IMR-90 (cell line): ENCODE measurements at regions not wholly inside any gene's neighbourhood (a gene's known extent, or its start where the extent isn't known, plus 50 kb on each side); places are given as distances from the start of the nearest gene placed in this dataset.

Experiments used
- ATAC-seq: fragments of 200-7000 bp; cut with Tn5 transposase; 2 replicates; pipeline ENCODE4 v1.9.1; 2020; ENCODE audit warnings: low read depth, mild to moderate bottlenecking, moderate library complexity
- BruUV-seq: library from RNA; stranded (reverse); fragments of 400-500 nt; replicated peaks from 2 replicates; lab custom pipeline; 2021; lab: Mats Ljungman, UMichigan
- CTCF ChIA-PET: fragments of 300-600 bp; formaldehyde crosslinking; extraction: SDS; loops from one replicate; lab custom pipeline; 2021; ENCODE audit warnings: antibody characterized with exemption; lab: Yijun Ruan, JAX
- POLR2A ChIA-PET: fragments of 300-600 bp; sonication (Branson Sonifier 250); formaldehyde crosslinking; loops from one replicate; lab custom pipeline; 2022; ENCODE audit warnings: antibody characterized with exemption; ENCODE audit not compliant: unreplicated experiment; lab: Charles Lee
- DNase-seq: peaks from one replicate; pipeline ENCODE4 v3.0.0; 2013
- H2AFZ ChIP-seq: replicated peaks from 2 replicates; pipeline ENCODE3; 2013; ENCODE audit warnings: low read length, mild to moderate bottlenecking; ENCODE audit not compliant: poor library complexity
- H2AK5ac ChIP-seq: 2 replicates; pipeline ENCODE4 v1.6.1; 2013; ENCODE audit warnings: low read depth, low read length, inconsistent platforms
- H2AK9ac ChIP-seq: replicated peaks from 2 replicates; pipeline ENCODE3; 2013; ENCODE audit warnings: mild to moderate bottlenecking, low read depth, low read length, moderate library complexity; ENCODE audit not compliant: poor library complexity
- H2BK120ac ChIP-seq: 2 replicates; pipeline ENCODE4 v1.6.1; 2013; ENCODE audit warnings: low read depth, low read length, inconsistent platforms
- H2BK15ac ChIP-seq: 3 replicates; pipeline ENCODE4 v1.6.1; 2013; ENCODE audit warnings: low read depth, low read length, inconsistent platforms
- H2BK20ac ChIP-seq: 2 replicates; pipeline ENCODE4 v1.6.1; 2013; ENCODE audit warnings: low read depth, mild to moderate bottlenecking, inconsistent platforms, low read length, moderate library complexity
- H2BK5ac ChIP-seq: 2 replicates; pipeline ENCODE4 v1.6.1; 2013; ENCODE audit warnings: mild to moderate bottlenecking, low read depth, low read length, inconsistent platforms; ENCODE audit not compliant: poor library complexity, severe bottlenecking
- H3K14ac ChIP-seq: replicated peaks from 2 replicates; pipeline ENCODE4 v1.6.1; 2013; ENCODE audit warnings: low read depth, low read length, inconsistent platforms
- H3K18ac ChIP-seq: 2 replicates; pipeline ENCODE4 v1.6.1; 2013; ENCODE audit warnings: low read depth, low read length, control low read depth
- H3K23ac ChIP-seq: 2 replicates; pipeline ENCODE4 v1.6.1; 2013; ENCODE audit warnings: low read depth, low read length, inconsistent platforms
- H3K27ac ChIP-seq: 2 replicates; pipeline ENCODE4 v1.5.1; 2013; ENCODE audit warnings: mild to moderate bottlenecking, control low read depth, low read length; ENCODE audit not compliant: insufficient read depth
- H3K27me3 ChIP-seq: 2 replicates; pipeline ENCODE4 v1.6.1; 2013; ENCODE audit warnings: low read length; ENCODE audit not compliant: control insufficient read depth, insufficient read depth
- H3K36me3 ChIP-seq: 2 replicates; pipeline ENCODE4 v1.6.1; 2013; ENCODE audit warnings: low read length, mixed read lengths; ENCODE audit not compliant: control insufficient read depth, insufficient read depth
- H3K4ac ChIP-seq: 2 replicates; pipeline ENCODE4 v1.6.1; 2013; ENCODE audit warnings: low read depth, low read length, inconsistent platforms
- H3K4me1 ChIP-seq: 2 replicates; pipeline ENCODE4 v1.6.1; 2013; ENCODE audit warnings: low read length, mixed read lengths; ENCODE audit not compliant: control insufficient read depth, insufficient read depth
- H3K4me2 ChIP-seq: 2 replicates; pipeline ENCODE4 v1.6.1; 2013; ENCODE audit warnings: low read depth, mild to moderate bottlenecking, control low read depth, low read length, moderate library complexity
- H3K4me3 ChIP-seq: 2 replicates; pipeline ENCODE4 v1.5.1; 2013; ENCODE audit warnings: low read depth, mild to moderate bottlenecking, control low read depth, low read length, moderate library complexity; ENCODE audit not compliant: insufficient read depth
- H3K56ac ChIP-seq: 2 replicates; pipeline ENCODE4 v1.6.1; 2013; ENCODE audit warnings: low read length, inconsistent platforms; ENCODE audit not compliant: insufficient read depth; ENCODE audit errors: extremely low read depth
- H3K79me1 ChIP-seq, 2 experiments: 2 replicates each; pipeline ENCODE4 v1.6.1; 2013; ENCODE audit warnings: low read length in 2 of 2, inconsistent platforms in 1 of 2, low read depth in 1 of 2
- H3K9ac ChIP-seq: 2 replicates; pipeline ENCODE4 v1.6.1; 2013; ENCODE audit warnings: low read depth, low read length, control low read depth
- H3K9me1 ChIP-seq: 2 replicates; pipeline ENCODE4 v1.6.1; 2013; ENCODE audit warnings: low read length, inconsistent platforms; ENCODE audit not compliant: insufficient read depth
- H3K9me3 ChIP-seq: 2 replicates; pipeline ENCODE4 v1.6.1; 2013; ENCODE audit warnings: low read length; ENCODE audit not compliant: control insufficient read depth, insufficient read depth
- H4K20me1 ChIP-seq: 2 replicates; pipeline ENCODE4 v1.6.1; 2013; ENCODE audit warnings: low read length, inconsistent platforms; ENCODE audit not compliant: insufficient read depth
- H4K5ac ChIP-seq: 2 replicates; pipeline ENCODE4 v1.6.1; 2013; ENCODE audit warnings: mild to moderate bottlenecking, low read depth, low read length, control low read depth
- H4K8ac ChIP-seq, 2 experiments: 2 replicates each; pipeline ENCODE4 v1.6.1; 2013; ENCODE audit warnings: low read depth in 2 of 2, low read length in 2 of 2, control low read depth in 1 of 2, inconsistent platforms in 1 of 2
- H4K91ac ChIP-seq: 2 replicates; pipeline ENCODE4 v1.6.1; 2013; ENCODE audit warnings: low read depth, low read length, inconsistent platforms; ENCODE audit not compliant: insufficient read depth
- CHD1 ChIP-seq: IDR thresholded peaks from 2 replicates; pipeline ENCODE4 v1.6.1; 2012; ENCODE audit warnings: low read depth, low read length, improper control_type of control experiment
- WGBS, 2 experiments: methylation state at CpG; one replicate each; pipeline versions ENCODE4 v1.1.5 to v1.1.7; 2013; ENCODE audit warnings: missing lambda C conversion rate in 2 of 2; ENCODE audit not compliant: insufficient read length in 1 of 2; ENCODE audit errors: extremely low coverage in 2 of 2; 5-methylcytosine and 5-hydroxymethylcytosine counted together
- dilution Hi-C: fragments of 300-500 bp; cut with HindIII; formaldehyde crosslinking; loops from one replicate; pipeline ENCODE4 v1.14.3; 2018; ENCODE audit warnings: low sequenced_read_pairs; ENCODE audit not compliant: unreplicated experiment
- in situ Hi-C: fragments of 300-500 bp; cut with MboI; formaldehyde crosslinking; loops from 3 replicates; pipeline ENCODE4 v1.14.3; 2019; ENCODE audit warnings: low sequenced_read_pairs, inconsistent platforms, mixed read lengths
- intact Hi-C: fragments of 100-400 bp; cut with micrococcal nuclease; formaldehyde crosslinking; loops from 2 replicates; pipeline ENCODE4 v1.10.0; 2022

DNA sequence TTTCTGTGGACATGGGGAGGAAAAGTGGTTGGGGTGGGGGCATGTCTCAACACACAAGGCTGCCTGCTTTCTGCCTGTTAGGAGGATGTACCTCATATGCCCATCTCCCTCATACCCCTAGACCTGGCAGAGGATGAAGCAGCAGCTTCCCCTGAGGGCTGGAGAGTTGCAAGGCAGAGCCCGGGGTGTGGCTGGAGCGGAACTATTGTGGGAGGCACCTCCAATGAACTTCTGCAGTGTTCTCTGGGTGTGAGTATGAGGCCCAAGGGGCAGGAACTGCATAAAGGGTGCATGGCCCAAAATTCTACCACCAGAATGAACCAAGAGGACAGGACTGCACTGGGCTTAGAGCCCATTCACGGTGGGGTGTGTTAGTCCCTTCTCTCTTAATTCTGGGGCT lies 296.3 kb upstream of the SIX2 start:
- Histone ChIP-seq H4K20me1 (no peaks in the 10 kb centered on the region), H3K18ac (no peak overlapping the region), H4K5ac (no peak overlapping the region), H3K27me3 (peaks cover 57% of the 10 kb centered on the region), H3K14ac (no peak overlapping the region), H4K8ac (no peak overlapping the region), H2BK20ac (no peak overlapping the region), H3K9me1 (no peaks in the 10 kb centered on the region), H2AFZ (no peak overlapping the region), H3K79me1 (no peaks in the 10 kb centered on the region), H3K9me3 (peaks cover 3% of the 10 kb centered on the region; the same call in 1 of the 2 replicates), H3K9ac (no peak overlapping the region), H3K4ac (no peak overlapping the region), H2BK15ac (no peak overlapping the region), H4K91ac (no peak overlapping the region), H3K36me3 (no peaks in the 10 kb centered on the region), H3K23ac (no peak overlapping the region), H3K4me1 (no peaks in the 10 kb centered on the region), H2AK9ac (no peak overlapping the region), H3K56ac (no peak overlapping the region), H3K4me2 (no peak overlapping the region), H3K27ac (no peak overlapping the region), H2AK5ac (no peak overlapping the region), H3K4me3 (no peak overlapping the region), H2BK5ac (no peak overlapping the region), H2BK120ac (no peak overlapping the region)
- ChIA-PET CTCF (no interaction called here), POLR2A (no interaction called here)
- dilution Hi-C loops (no loop called here), intact Hi-C loops (no loop called here), in situ Hi-C loops (no loop called here)
- DNase-seq (no peak), ATAC-seq (no peak)
- 40% methylated on average over 1 of the region's 3 CpGs; no CpG with 5 or more reads in 1 of the 2 experiments for WGBS, 2 experiments
- BruUV-seq = no TSS peak
- TF ChIP-seq CHD1 = no peak
